Skeletal muscle tissue (tissue), 3 donors: ENCODE measurements at regions not wholly inside any gene's neighbourhood (a gene's known extent, or its start where the extent isn't known, plus 50 kb on each side); places are given as distances from the start of the nearest gene placed in this dataset.

Experiments
- H3K27ac ChIP-seq: one replicate; pipeline ENCODE4 v1.7.0; 2013; ENCODE audit warnings: mild to moderate bottlenecking, low read depth, low read length, inconsistent platforms
- H3K27me3 ChIP-seq, 3 donors: one replicate each; pipeline ENCODE4 v1.7.0; 2013; ENCODE audit warnings: low read length in 3 of 3; ENCODE audit not compliant: control insufficient read depth in 3 of 3, insufficient read depth in 3 of 3
- H3K36me3 ChIP-seq, 3 donors: one replicate each; pipeline ENCODE4 v1.7.0; 2013; ENCODE audit warnings: low read length in 3 of 3; ENCODE audit not compliant: control insufficient read depth in 3 of 3, insufficient read depth in 3 of 3
- H3K4me1 ChIP-seq, 3 donors: one replicate each; pipeline ENCODE4 v1.7.0; 2013; ENCODE audit warnings: low read length in 3 of 3, mild to moderate bottlenecking in 3 of 3; ENCODE audit not compliant: control insufficient read depth in 3 of 3, insufficient read depth in 3 of 3
- H3K4me3 ChIP-seq, 3 donors: one replicate each; pipeline ENCODE4 v1.7.0; 2013; ENCODE audit warnings: low read length in 3 of 3
- H3K9ac ChIP-seq, 3 donors: one replicate each; pipeline ENCODE4 v1.7.0; 2013; ENCODE audit warnings: low read length in 3 of 3, mild to moderate bottlenecking in 3 of 3, moderate library complexity in 2 of 3, low read depth in 1 of 3
- H3K9me3 ChIP-seq, 3 donors: one replicate each; pipeline ENCODE4 v1.7.0; 2013; ENCODE audit warnings: low read length in 3 of 3; ENCODE audit not compliant: control insufficient read depth in 3 of 3
- donor health status: Osteomylitis.

- Histone ChIP-seq H3K9me3 (no peaks in the 10 kb centered on the region), H3K4me1 (no peaks in the 10 kb centered on the region), H3K27me3 (no peaks in the 10 kb centered on the region), H3K4me3 (no peak overlapping the region), H3K36me3 (no peaks in the 10 kb centered on the region), H3K27ac (no peak overlapping the region), H3K9ac (no peak overlapping the region)
These were observed 271.2 kb upstream of the SMIM31 start for GRCh38 chr4:164482758-164483157.

GRCh38 chr4:164483711-164484110 lies 270.2 kb upstream of the SMIM31 start:
- no peaks in the 10 kb centered on the region for H3K9me3 ChIP-seq
- no peak overlapping the region for H3K4me3 ChIP-seq
- no peaks in the 10 kb centered on the region for H3K4me1 ChIP-seq
- H3K27ac ChIP-seq, result no peak overlapping the region
- no peak overlapping the region for H3K9ac ChIP-seq
- no peaks in the 10 kb centered on the region for H3K36me3 ChIP-seq
- H3K27me3 ChIP-seq, result no peaks in the 10 kb centered on the region

GRCh38 chr4:164484551-164484950 lies 269.4 kb upstream of the SMIM31 start:
- Histone ChIP-seq H3K36me3 (no peaks in the 10 kb centered on the region), H3K9me3 (no peaks in the 10 kb centered on the region), H3K27ac (no peak overlapping the region), H3K4me1 (no peaks in the 10 kb centered on the region), H3K27me3 (no peaks in the 10 kb centered on the region), H3K4me3 (no peak overlapping the region), H3K9ac (no peak overlapping the region)

- Histone ChIP-seq H3K4me3 (no peak overlapping the region), H3K9ac (no peak overlapping the region), H3K36me3 (no peaks in the 10 kb centered on the region), H3K9me3 (no peaks in the 10 kb centered on the region), H3K27ac (no peak overlapping the region), H3K27me3 (no peaks in the 10 kb centered on the region), H3K4me1 (no peaks in the 10 kb centered on the region)
These were observed 268.8 kb upstream of the SMIM31 start for GRCh38 chr4:164485136-164485535.

- Histone ChIP-seq H3K9ac (no peak overlapping the region), H3K9me3 (no peaks in the 10 kb centered on the region), H3K4me1 (no peaks in the 10 kb centered on the region), H3K36me3 (no peaks in the 10 kb centered on the region), H3K27ac (no peak overlapping the region), H3K27me3 (no peaks in the 10 kb centered on the region), H3K4me3 (no peak overlapping the region)
These were observed 265.8 kb upstream of the SMIM31 start for GRCh38 chr4:164488114-164488513.

GRCh38 chr4:164501074-164501473 lies 252.9 kb upstream of the SMIM31 start:
- H3K4me3 ChIP-seq, result no peak overlapping the region
- no peaks in the 10 kb centered on the region for H3K4me1 ChIP-seq
- no peaks in the 10 kb centered on the region for H3K27me3 ChIP-seq
- H3K9ac ChIP-seq, result no peak overlapping the region
- no peaks in the 10 kb centered on the region for H3K36me3 ChIP-seq
- no peak overlapping the region for H3K27ac ChIP-seq
- H3K9me3 ChIP-seq, result no peaks in the 10 kb centered on the region

GRCh38 chr4:164503874-164504273 lies 250.1 kb upstream of the SMIM31 start:
- H3K36me3 ChIP-seq, result no peaks in the 10 kb centered on the region
- H3K9ac ChIP-seq, result no peak overlapping the region
- no peak overlapping the region for H3K4me3 ChIP-seq
- H3K4me1 ChIP-seq, result no peaks in the 10 kb centered on the region
- H3K27ac ChIP-seq, result no peak overlapping the region
- no peaks in the 10 kb centered on the region for H3K9me3 ChIP-seq
- no peaks in the 10 kb centered on the region for H3K27me3 ChIP-seq

- Histone ChIP-seq H3K4me1 (no peaks in the 10 kb centered on the region), H3K9ac (no peak overlapping the region), H3K27me3 (no peaks in the 10 kb centered on the region), H3K27ac (no peak overlapping the region), H3K9me3 (no peaks in the 10 kb centered on the region), H3K36me3 (no peaks in the 10 kb centered on the region), H3K4me3 (no peak overlapping the region)
These were observed 245.8 kb upstream of the SMIM31 start for GRCh38 chr4:164508097-164508496.

- Histone ChIP-seq H3K4me3 (no peak overlapping the region), H3K36me3 (no peaks in the 10 kb centered on the region), H3K27ac (no peak overlapping the region), H3K9me3 (no peaks in the 10 kb centered on the region), H3K27me3 (no peaks in the 10 kb centered on the region), H3K4me1 (no peaks in the 10 kb centered on the region), H3K9ac (no peak overlapping the region)
These were observed 245.2 kb upstream of the SMIM31 start for GRCh38 chr4:164508771-164509170.

- no peaks in the 10 kb centered on the region for H3K9me3 ChIP-seq
- no peaks in the 10 kb centered on the region for H3K36me3 ChIP-seq
- no peaks in the 10 kb centered on the region for H3K27me3 ChIP-seq
- H3K27ac ChIP-seq, result no peak overlapping the region
- H3K4me3 ChIP-seq, result no peak overlapping the region
- no peaks in the 10 kb centered on the region for H3K4me1 ChIP-seq
- H3K9ac ChIP-seq, result no peak overlapping the region
These were observed 244.0 kb upstream of the SMIM31 start for GRCh38 chr4:164509951-164510350.

GRCh38 chr4:164512124-164512523 lies 241.8 kb upstream of the SMIM31 start:
- no peaks in the 10 kb centered on the region for H3K36me3 ChIP-seq
- no peaks in the 10 kb centered on the region for H3K27me3 ChIP-seq
- no peak overlapping the region for H3K4me3 ChIP-seq
- H3K27ac ChIP-seq, result no peak overlapping the region
- H3K9me3 ChIP-seq, result no peaks in the 10 kb centered on the region
- H3K9ac ChIP-seq, result no peak overlapping the region
- no peaks in the 10 kb centered on the region for H3K4me1 ChIP-seq
